SKM-1 treated with dmso at 0.1 percent for 144 hours (cell line): ENCODE measurements at regions not wholly inside any gene's neighbourhood (a gene's known extent, or its start where the extent isn't known, plus 50 kb on each side); places are given as distances from the start of the nearest gene placed in this dataset.
"Not testable (repeated sequence)": the region's sequence is repeated elsewhere in the genome, so short reads cannot be mapped to it uniquely, and the experiment has no call there.

Experiments
- DNase-seq: peaks from one replicate; lab custom pipeline; 2025; ENCODE audit not compliant: unreplicated experiment; lab: John Stamatoyannopoulos, UW

GRCh38 chr3:105285653-105286241 is 81.0 kb upstream of the ALCAM start:
- no peak for DNase-seq

DNA sequence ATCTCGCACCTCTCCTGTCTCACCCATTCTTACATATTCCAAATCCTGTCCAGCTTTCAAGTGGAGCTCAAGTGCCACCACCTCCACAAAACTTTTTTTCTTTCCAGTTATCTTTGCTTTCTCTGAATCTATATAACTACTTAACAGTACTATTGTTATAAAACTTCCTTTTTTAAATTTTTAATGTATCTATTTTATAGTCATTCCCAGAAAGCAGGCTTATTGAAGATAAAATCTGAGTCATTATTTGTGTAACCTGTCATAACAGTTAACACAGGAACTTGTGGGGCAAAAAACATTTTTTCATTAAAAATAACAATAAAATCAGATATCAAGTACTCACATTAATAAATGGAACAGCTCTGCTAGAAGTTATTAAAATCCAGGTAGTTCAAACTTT is 73.3 kb upstream of the ALCAM start:
- no peak for DNase-seq

DNA sequence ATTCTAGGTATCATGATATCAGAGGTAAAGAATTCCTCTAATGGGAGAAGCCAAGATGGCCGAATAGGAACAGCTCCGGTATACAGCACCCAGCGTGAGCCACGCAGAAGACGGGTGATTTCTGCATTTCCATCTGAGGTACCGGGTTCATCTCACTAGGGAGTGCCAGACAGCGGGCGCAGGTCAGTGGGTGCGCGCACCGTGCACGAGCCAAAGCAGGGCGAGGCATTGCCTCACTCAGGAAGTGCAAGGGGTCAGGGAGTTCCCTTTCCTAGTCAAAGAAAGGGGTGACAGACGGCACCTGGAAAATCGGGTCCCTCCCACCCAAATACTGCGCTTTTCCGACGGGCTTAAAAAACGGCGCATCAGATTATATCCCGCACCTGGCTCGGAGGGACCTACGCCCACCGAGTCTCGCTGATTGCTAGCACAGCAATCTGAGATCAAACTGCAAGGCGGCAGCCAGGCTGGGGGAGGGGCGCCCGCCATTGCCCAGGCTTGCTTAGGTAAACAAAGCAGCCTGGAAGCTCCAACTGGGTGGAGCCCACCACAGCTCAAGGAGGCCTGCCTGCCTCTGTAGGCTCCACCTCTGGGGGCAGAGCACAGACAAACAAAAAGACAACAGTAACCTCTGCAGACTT is 70.4 kb upstream of the ALCAM start:
- DNase-seq = not testable (repeated sequence)

GRCh38 chr3:105304487-105304886 is 62.2 kb upstream of the ALCAM start:
- no peak for DNase-seq

- no peak for DNase-seq
Measured at GRCh38 chr3:105315144-105315543, 51.6 kb upstream of the ALCAM start.

DNA sequence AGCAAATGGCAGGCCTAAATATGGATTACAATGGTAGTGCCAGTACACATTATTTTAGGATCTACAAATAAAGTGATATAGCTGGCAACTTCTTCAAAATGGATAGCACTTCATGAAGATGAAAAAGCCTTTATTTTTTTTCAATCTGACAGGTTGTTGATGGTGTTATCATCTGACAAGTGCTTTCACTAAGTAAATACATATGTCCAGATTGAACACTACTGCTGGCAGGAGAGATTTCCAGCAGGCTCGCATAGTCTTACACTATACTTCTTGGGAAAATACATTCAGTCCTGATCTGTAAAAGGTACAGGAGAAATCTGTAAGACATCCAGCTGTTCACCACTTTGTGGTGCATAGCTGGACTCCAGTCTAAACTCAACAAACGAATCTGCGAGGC is 50.9 kb upstream of the ALCAM start:
- DNase-seq = no peak

GRCh38 chr3:105316331-105316730 is 50.4 kb upstream of the ALCAM start:
- no peak for DNase-seq
